ENCODE measurements at regions not wholly inside any gene's neighbourhood (a gene's known extent, or its start where the extent isn't known, plus 50 kb on each side); places are given as distances from the start of the nearest gene placed in this dataset.

- TF ChIP-seq ZFP37 (tag by site-specific recombination; IDR thresholded peaks at IDR 0.05) = no peak
- TF ChIP-seq ZNF777 (tag by site-specific recombination; IDR thresholded peaks at IDR 0.05; ENCODE audit: borderline replicate concordance) = no peak
- Histone ChIP-seq H3K36me3 (ENCODE audit: control insufficient read depth in 2 of 2, insufficient read depth in 1 of 2, low read length in 2 of 2) (no peaks in the 10 kb centered on the region), H3K4me3 (ENCODE audit: low read depth, low read length) (no peak overlapping the region), H3K4me1 (ENCODE audit: control insufficient read depth, insufficient read depth, low read length) (no peaks in the 10 kb centered on the region), H3K27ac (ENCODE audit: extremely low read depth, low read depth, low read length) (no peak overlapping the region), H3K9me3 (ENCODE audit: control insufficient read depth, insufficient read depth, low read depth, low read length) (no peaks in the 10 kb centered on the region)
- POLR2A ChIA-PET = no interaction called here
- CTCF ChIA-PET = interaction anchor here (0.5 kb wide), 1 partner anchor 213 kb away, joined by 3 read pairs; no protein-coding TSS in a partner anchor
These were observed 204.6 kb downstream of the OPA1 start for GRCh38 chr3:193797566-193797965.

- no peak overlapping the region for H3K27ac ChIP-seq (ENCODE audit: extremely low read depth, low read depth, low read length)
- H3K4me3 ChIP-seq (ENCODE audit: low read depth, low read length) = no peak overlapping the region
- no peaks in the 10 kb centered on the region for H3K4me1 ChIP-seq (ENCODE audit: control insufficient read depth, insufficient read depth, low read length)
- TF ChIP-seq ZSCAN16 (tag by site-specific recombination; IDR thresholded peaks at IDR 0.05) (no peak), KLF16 (tag by site-specific recombination; IDR thresholded peaks at IDR 0.05) (no peak), KLF7 (tag by site-specific recombination; IDR thresholded peaks at IDR 0.05; ENCODE audit: borderline replicate concordance) (no peak), ZNF16 (tag by site-specific recombination; IDR thresholded peaks at IDR 0.05; ENCODE audit: low read depth) (no peak), ZNF404 (tag by site-specific recombination; IDR thresholded peaks at IDR 0.05) (no peak), AEBP2 (tag by site-specific recombination; IDR thresholded peaks at IDR 0.05; ENCODE audit: borderline replicate concordance) (no peak), MEIS1 (CRISPR knock-in tag; IDR thresholded peaks at IDR 0.05; ENCODE audit: borderline replicate concordance) (no peak), ZBTB8A (tag by site-specific recombination; IDR thresholded peaks at IDR 0.05) (no peak), ZNF701 (tag by site-specific recombination; IDR thresholded peaks at IDR 0.05) (no peak), ZNF777 (tag by site-specific recombination; IDR thresholded peaks at IDR 0.05; ENCODE audit: borderline replicate concordance) (no peak), ZIC2 (tag by site-specific recombination; IDR thresholded peaks at IDR 0.05) (no peak), ZNF785 (tag by site-specific recombination; IDR thresholded peaks at IDR 0.05) (no peak), ZNF623 (tag by site-specific recombination; IDR thresholded peaks at IDR 0.05) (no peak), SETDB1 (IDR thresholded peaks at IDR 0.05; ENCODE audit: insufficient read length, low read length) (no peak)
- TF ChIP-seq, protein P1, sequence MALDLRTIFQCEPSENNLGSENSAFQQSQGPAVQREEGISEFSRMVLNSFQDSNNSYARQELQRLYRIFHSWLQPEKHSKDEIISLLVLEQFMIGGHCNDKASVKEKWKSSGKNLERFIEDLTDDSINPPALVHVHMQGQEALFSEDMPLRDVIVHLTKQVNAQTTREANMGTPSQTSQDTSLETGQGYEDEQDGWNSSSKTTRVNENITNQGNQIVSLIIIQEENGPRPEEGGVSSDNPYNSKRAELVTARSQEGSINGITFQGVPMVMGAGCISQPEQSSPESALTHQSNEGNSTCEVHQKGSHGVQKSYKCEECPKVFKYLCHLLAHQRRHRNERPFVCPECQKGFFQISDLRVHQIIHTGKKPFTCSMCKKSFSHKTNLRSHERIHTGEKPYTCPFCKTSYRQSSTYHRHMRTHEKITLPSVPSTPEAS (tag by site-specific recombination; IDR thresholded peaks at IDR 0.05) = no peak
- TF ChIP-seq, protein P2, sequence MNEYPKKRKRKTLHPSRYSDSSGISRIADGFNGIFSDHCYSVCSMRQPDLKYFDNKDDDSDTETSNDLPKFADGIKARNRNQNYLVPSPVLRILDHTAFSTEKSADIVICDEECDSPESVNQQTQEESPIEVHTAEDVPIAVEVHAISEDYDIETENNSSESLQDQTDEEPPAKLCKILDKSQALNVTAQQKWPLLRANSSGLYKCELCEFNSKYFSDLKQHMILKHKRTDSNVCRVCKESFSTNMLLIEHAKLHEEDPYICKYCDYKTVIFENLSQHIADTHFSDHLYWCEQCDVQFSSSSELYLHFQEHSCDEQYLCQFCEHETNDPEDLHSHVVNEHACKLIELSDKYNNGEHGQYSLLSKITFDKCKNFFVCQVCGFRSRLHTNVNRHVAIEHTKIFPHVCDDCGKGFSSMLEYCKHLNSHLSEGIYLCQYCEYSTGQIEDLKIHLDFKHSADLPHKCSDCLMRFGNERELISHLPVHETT (tag by site-specific recombination; IDR thresholded peaks at IDR 0.05) = no peak
- CTCF ChIA-PET = interaction anchor here (0.5 kb wide), 1 partner anchor 212 kb away, joined by 3 read pairs; no protein-coding TSS in a partner anchor
- H3K36me3 ChIP-seq (ENCODE audit: control insufficient read depth in 2 of 2, insufficient read depth in 1 of 2, low read length in 2 of 2) = no peaks in the 10 kb centered on the region
- no peaks in the 10 kb centered on the region for H3K9me3 ChIP-seq (ENCODE audit: control insufficient read depth, insufficient read depth, low read depth, low read length)
- POLR2A ChIA-PET = no interaction called here
These were observed 205.0 kb downstream of the OPA1 start for GRCh38 chr3:193798051-193798450.

Data from HEK293 (cell line).